NCI-H1092 treated with DMSO at 0.1 percent for 48 hours (cell line): ENCODE measurements at regions not wholly inside any gene's neighbourhood (a gene's known extent, or its start where the extent isn't known, plus 50 kb on each side); places are given as distances from the start of the nearest gene placed in this dataset.
A peak's percentile ranks its signal among the peaks of the same experiment; 100 is the strongest.
"Not testable (repeated sequence)": the region's sequence is repeated elsewhere in the genome, so short reads cannot be mapped to it uniquely, and the experiment has no call there.

Experiments
- DNase-seq: peaks from one replicate; lab custom pipeline; 2025; lab: John Stamatoyannopoulos, UW

GRCh38 chr3:38964646-38965045, 87.1 kb downstream of the SCN11A start:
- no peak for DNase-seq

- no peak for DNase-seq
Observed at GRCh38 chr3:38964204-38964603, 87.5 kb downstream of the SCN11A start.

GRCh38 chr3:38960953-38961622, 90.7 kb downstream of the SCN11A start:
- peak; percentile 50 for DNase-seq

GRCh38 chr3:38960042-38960622, 91.6 kb downstream of the SCN11A start:
- no peak for DNase-seq

- no peak for DNase-seq
Observed at GRCh38 chr3:38958026-38958720, 93.6 kb downstream of the SCN11A start.

GRCh38 chr3:38957296-38957695, 94.4 kb downstream of the SCN11A start:
- no peak for DNase-seq

- DNase-seq, result no peak
Observed at GRCh38 chr3:38952721-38953120, 99.0 kb downstream of the SCN11A start.

- DNase-seq, result not testable (repeated sequence)
Observed at GRCh38 chr3:38951167-38951566, 100.6 kb downstream of the SCN11A start.

GRCh38 chr3:38950581-38950980, 101.2 kb downstream of the SCN11A start:
- DNase-seq, result no peak

- DNase-seq, result no peak
Observed at GRCh38 chr3:38949994-38950393, 101.8 kb downstream of the SCN11A start.

GRCh38 chr3:38940394-38940793, 111.3 kb downstream of the SCN11A start:
- DNase-seq, result no peak

GRCh38 chr3:38925351-38925750, 109.3 kb upstream of the SCN10A start:
- no peak for DNase-seq

GRCh38 chr3:38916706-38917105, 100.7 kb upstream of the SCN10A start:
- DNase-seq, result no peak

GRCh38 chr3:38907426-38907825, 91.4 kb upstream of the SCN10A start:
- DNase-seq, result no peak

- DNase-seq, result no peak
Observed at GRCh38 chr3:38890426-38890825, 74.4 kb upstream of the SCN10A start.

- DNase-seq, result no peak
Observed at GRCh38 chr3:38878646-38879045, 62.6 kb upstream of the SCN10A start.
